B cell (primary cell): ENCODE measurements at regions not wholly inside any gene's neighbourhood (a gene's known extent, or its start where the extent isn't known, plus 50 kb on each side); places are given as distances from the start of the nearest gene placed in this dataset.

Experiments used
- ATAC-seq: fragments of 200-7000 bp; cut with Tn5 transposase; one replicate; pipeline ENCODE4 v1.10.0; 2021; ENCODE audit warnings: low read depth, mild to moderate bottlenecking, moderate number of reproducible peaks, moderate library complexity
- CTCF ChIA-PET: fragments of 350-600 bp; sonication (Branson Sonifier 250); formaldehyde crosslinking; loops from one replicate; lab custom pipeline; 2021; ENCODE audit warnings: antibody characterized with exemption, inconsistent platforms; lab: Charles Lee
- POLR2A ChIA-PET: fragments of 350-600 bp; sonication (Branson Sonifier 250); formaldehyde crosslinking; loops from one replicate; lab custom pipeline; 2021; ENCODE audit warnings: antibody characterized with exemption; lab: Charles Lee
- DNase-seq: peaks from one replicate; pipeline ENCODE4 v3.0.0; 2013
- H2AFZ ChIP-seq: 2 replicates; pipeline ENCODE4 v1.6.1; 2012; ENCODE audit warnings: mild to moderate bottlenecking, low read depth, low read length; ENCODE audit not compliant: insufficient read depth, poor library complexity, severe bottlenecking
- H3K27ac ChIP-seq, 2 donors: 1 replicate in 1 of 2; 2 replicates in 1 of 2; pipeline ENCODE4 v1.5.1; 2012 to 2013; ENCODE audit warnings: low read length in 2 of 2, mild to moderate bottlenecking in 2 of 2, moderate library complexity in 1 of 2
- H3K27me3 ChIP-seq, 4 experiments: fragments of 200-600 bp in 1 of 4; sonication (generic) in 1 of 4; replicated peaks in 1 of 4; 1 replicate in 2 of 4; 2 replicates in 2 of 4; pipeline versions ENCODE4 v1.6.1 to v1.7.0; 2013 to 2016; ENCODE audit warnings: low read length in 3 of 4, mild to moderate bottlenecking in 2 of 4, mixed read lengths in 1 of 4, moderate library complexity in 1 of 4; ENCODE audit not compliant: insufficient read depth in 4 of 4, control insufficient read depth in 3 of 4; ENCODE audit errors: control extremely low read depth in 1 of 4
- H3K36me3 ChIP-seq, 2 experiments: replicated peaks in 1 of 2; 1 replicate in 1 of 2; 2 replicates in 1 of 2; pipeline versions ENCODE4 v1.6.1 to v1.7.1; 2013; ENCODE audit warnings: low read length in 1 of 2; ENCODE audit not compliant: insufficient read depth in 2 of 2, control insufficient read depth in 1 of 2; ENCODE audit errors: control extremely low read depth in 1 of 2, extremely low read depth in 1 of 2
- H3K4me1 ChIP-seq, 2 donors: fragments of 200-600 bp in 1 of 2; sonication (generic) in 1 of 2; 1 replicate in 1 of 2; 2 replicates in 1 of 2; pipeline versions ENCODE4 v1.5.1 to v1.6.1; 2013 to 2017; ENCODE audit warnings: low read length in 2 of 2; ENCODE audit not compliant: control insufficient read depth in 2 of 2, insufficient read depth in 2 of 2
- H3K4me2 ChIP-seq: replicated peaks from 2 replicates; pipeline ENCODE3; 2012; ENCODE audit warnings: mild to moderate bottlenecking, low read depth, low read length; ENCODE audit not compliant: poor library complexity, severe bottlenecking
- H3K4me3 ChIP-seq, 5 experiments: fragments of 200-600 bp in 1 of 5; sonication (generic) in 1 of 5; 1 replicate in 3 of 5; 2 replicates in 2 of 5; pipeline versions ENCODE4 v1.5.1 to v1.7.0; 2011 to 2016; ENCODE audit warnings: low read length in 4 of 5, mild to moderate bottlenecking in 4 of 5, low read depth in 2 of 5, control low read depth in 1 of 5, moderate library complexity in 1 of 5; ENCODE audit not compliant: insufficient read depth in 1 of 5; ENCODE audit errors: control extremely low read depth in 1 of 5, extremely low read depth in 1 of 5
- H3K79me2 ChIP-seq: fragments of 200-600 bp; sonication (generic); one replicate; pipeline ENCODE4 v1.6.0; 2016; ENCODE audit warnings: low read length; ENCODE audit not compliant: control insufficient read depth, insufficient read depth
- H3K9ac ChIP-seq: fragments of 200-600 bp; sonication (generic); 2 replicates; pipeline ENCODE4 v1.6.1; 2017; ENCODE audit warnings: mild to moderate bottlenecking, low read length, moderate library complexity
- H3K9me3 ChIP-seq, 3 donors: one replicate each; pipeline versions ENCODE4 v1.6.1 to v1.7.1; 2013; ENCODE audit warnings: low read length in 2 of 3; ENCODE audit not compliant: control insufficient read depth in 2 of 3, insufficient read depth in 1 of 3; ENCODE audit errors: control extremely low read depth in 1 of 3
- H4K20me1 ChIP-seq: 2 replicates; pipeline ENCODE4 v1.6.0; 2012; ENCODE audit warnings: mild to moderate bottlenecking, low read length; ENCODE audit not compliant: insufficient read depth, control insufficient read depth, poor library complexity, severe bottlenecking
- H3K27ac Mint-ChIP-seq: one replicate; pipeline ENCODE4 v1.8.0; 2021; ENCODE audit warnings: mixed read lengths
- H3K27me3 Mint-ChIP-seq: one replicate; pipeline ENCODE4 v1.8.0; 2021; ENCODE audit warnings: mixed read lengths
- H3K4me1 Mint-ChIP-seq: one replicate; pipeline ENCODE4 v1.8.0; 2021; ENCODE audit warnings: mixed read lengths
- H3K4me3 Mint-ChIP-seq: one replicate; pipeline ENCODE4 v1.8.0; 2021; ENCODE audit warnings: mixed read lengths
- H3K9me3 Mint-ChIP-seq: one replicate; pipeline ENCODE4 v1.8.0; 2022; ENCODE audit warnings: mixed read lengths; ENCODE audit not compliant: insufficient read depth
- CTCF ChIP-seq: fragments of 200-600 bp; IDR thresholded peaks from one replicate; pipeline ENCODE4 v1.8.0; 2022; ENCODE audit warnings: antibody characterized with exemption, mild to moderate bottlenecking
- EZH2 ChIP-seq: IDR thresholded peaks from 2 replicates; pipeline ENCODE4 v1.6.1; 2012; ENCODE audit warnings: borderline replicate concordance, low read depth, mild to moderate bottlenecking, moderate library complexity, low read length; ENCODE audit not compliant: insufficient read depth, poor library complexity, severe bottlenecking
- WGBS: methylation state at CpG from one replicate; pipeline ENCODE4 v1.1.5; 2013; ENCODE audit warnings: missing lambda C conversion rate; ENCODE audit not compliant: insufficient coverage; 5-methylcytosine and 5-hydroxymethylcytosine counted together
- intact Hi-C: fragments of 100-400 bp; cut with micrococcal nuclease; formaldehyde crosslinking; loops from one replicate; pipeline ENCODE4 v1.10.0; 2022

- no peaks in the 10 kb centered on the region for H3K4me1 ChIP-seq
- no peak overlapping the region for H3K4me2 ChIP-seq
- Mint-ChIP-seq H3K9me3 (peaks cover 2% of the 10 kb centered on the region), H3K4me1 (no peaks in the 10 kb centered on the region), H3K4me3 (no peak overlapping the region), H3K27me3 (peaks cover 7% of the 10 kb centered on the region), H3K27ac (no peak overlapping the region)
- H4K20me1 ChIP-seq = no peaks in the 10 kb centered on the region
- H3K9ac ChIP-seq = no peak overlapping the region
- no peak overlapping the region for H3K4me3 ChIP-seq
- H3K36me3 ChIP-seq = no peaks in the 10 kb centered on the region
- DNase-seq = no peak
- H3K79me2 ChIP-seq = no peaks in the 10 kb centered on the region
- no peak overlapping the region for H2AFZ ChIP-seq
- H3K27ac ChIP-seq = no peak overlapping the region
- intact Hi-C loops = no loop called here
- CTCF ChIA-PET = no interaction called here
- no peak for ATAC-seq
- WGBS = no CpG with 5 or more reads among the region's 2 CpGs
- H3K9me3 ChIP-seq = no peaks in the 10 kb centered on the region
- peaks cover 0 to 3% (median 0%) of the 10 kb centered on the region in 4 experiments for H3K27me3 ChIP-seq
- no peak for TF ChIP-seq CTCF
- TF ChIP-seq EZH2 = no peak
- POLR2A ChIA-PET = no interaction called here
Measured at GRCh38 chr7:54897891-54898290, 120.9 kb upstream of the EGFR start.

GRCh38 chr7:54898659-54899340 lies 120.0 kb upstream of the EGFR start:
- Mint-ChIP-seq H3K27ac (no peak overlapping the region), H3K9me3 (peaks cover 2% of the 10 kb centered on the region), H3K4me3 (no peak overlapping the region), H3K4me1 (no peaks in the 10 kb centered on the region), H3K27me3 (peaks cover 7% of the 10 kb centered on the region)
- Histone ChIP-seq H2AFZ (no peak overlapping the region), H3K4me3 (no peak overlapping the region), H3K9ac (no peak overlapping the region), H3K36me3 (no peaks in the 10 kb centered on the region), H3K79me2 (no peaks in the 10 kb centered on the region), H3K27me3 (peaks cover 0 to 3% (median 0%) of the 10 kb centered on the region in 4 experiments), H4K20me1 (no peaks in the 10 kb centered on the region), H3K9me3 (no peaks in the 10 kb centered on the region), H3K4me2 (no peak overlapping the region), H3K27ac (no peak overlapping the region), H3K4me1 (no peaks in the 10 kb centered on the region)
- no peak for TF ChIP-seq EZH2
- TF ChIP-seq CTCF = no peak
- POLR2A ChIA-PET = no interaction called here
- DNase-seq (no peak), ATAC-seq (no peak)
- intact Hi-C loops = no loop called here
- CTCF ChIA-PET = no interaction called here
- WGBS = 80% methylated on average over 5 of the region's 9 CpGs
